GM18907 (cell line): ENCODE measurements at regions not wholly inside any gene's neighbourhood (a gene's known extent, or its start where the extent isn't known, plus 50 kb on each side); places are given as distances from the start of the nearest gene placed in this dataset.

Experiments used
- ATAC-seq: cut with Tn5 transposase; IDR thresholded peaks from one replicate; pipeline ENCODE4 v1.9.1; 2021; ENCODE audit warnings: mild to moderate bottlenecking, moderate library complexity; ENCODE audit not compliant: unreplicated experiment

- no peak for ATAC-seq
Measured at GRCh38 chr1:195462646-195463045, 1145.6 kb downstream of the KCNT2 start.

- no peak for ATAC-seq
Measured at GRCh38 chr1:195462152-195462551, 1146.1 kb downstream of the KCNT2 start.

DNA sequence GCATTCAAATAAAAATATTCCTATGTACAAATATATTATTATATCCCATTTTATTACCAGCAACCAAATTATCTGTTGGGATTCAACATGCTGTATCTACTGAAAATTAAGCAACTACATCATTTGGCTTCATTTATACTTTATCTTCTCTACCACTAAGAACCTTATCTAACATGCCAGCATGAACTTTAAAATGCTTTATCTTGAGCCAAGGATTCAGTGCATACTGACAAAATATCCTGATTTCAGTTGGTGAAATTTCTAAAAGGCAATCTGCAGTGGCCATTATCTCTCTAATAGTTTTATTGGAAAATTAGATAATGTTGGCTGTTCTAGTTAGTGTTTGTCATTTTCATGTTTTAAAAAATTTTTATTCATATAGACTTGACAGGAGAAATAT, 1149.9 kb downstream of the KCNT2 start:
- no peak for ATAC-seq

DNA sequence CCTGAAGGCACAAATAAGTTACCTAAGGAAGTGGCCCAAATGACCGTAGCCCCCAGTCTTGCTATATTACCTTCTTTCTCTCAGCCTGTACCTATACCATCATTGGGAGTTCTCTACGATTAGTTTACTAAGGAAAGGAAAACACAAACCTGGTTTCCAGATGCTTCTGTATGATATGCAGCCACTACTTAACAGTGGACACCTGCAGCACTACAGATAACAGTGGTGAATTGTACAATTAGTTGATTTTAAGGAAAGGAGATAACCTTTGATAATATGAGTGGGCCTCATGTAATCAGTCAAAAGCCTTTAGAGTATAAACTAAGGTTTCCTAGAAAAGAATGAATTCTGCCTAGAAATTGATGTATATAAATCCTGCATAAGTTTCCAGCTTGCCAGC, 1157.4 kb downstream of the KCNT2 start:
- ATAC-seq, result no peak

DNA sequence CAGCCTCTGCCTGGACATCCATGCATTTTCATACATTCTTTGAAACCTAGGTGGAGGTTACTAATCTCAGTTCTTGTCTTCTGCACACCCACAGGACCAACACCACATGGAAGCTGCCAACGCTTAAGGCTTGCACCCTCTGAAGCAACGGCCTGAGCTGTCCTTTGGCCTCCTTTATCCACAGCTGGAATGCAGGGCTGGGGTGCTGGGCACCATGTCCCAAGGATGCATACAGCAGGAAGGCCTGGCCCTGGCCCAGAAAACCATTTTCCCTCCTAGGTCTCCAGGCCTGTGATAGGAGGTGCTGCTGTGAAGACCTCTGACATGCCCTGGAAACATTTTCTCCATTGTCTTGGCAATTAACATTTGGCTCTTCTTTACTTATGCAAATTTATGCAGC, 1168.6 kb downstream of the KCNT2 start:
- ATAC-seq, result no peak

GRCh38 chr1:195434566-195435203, 1173.6 kb downstream of the KCNT2 start:
- no peak for ATAC-seq

- no peak for ATAC-seq
Measured at GRCh38 chr1:195430826-195431225, 1177.4 kb downstream of the KCNT2 start.

GRCh38 chr1:195428927-195429326, 1179.3 kb downstream of the KCNT2 start:
- ATAC-seq, result no peak

DNA sequence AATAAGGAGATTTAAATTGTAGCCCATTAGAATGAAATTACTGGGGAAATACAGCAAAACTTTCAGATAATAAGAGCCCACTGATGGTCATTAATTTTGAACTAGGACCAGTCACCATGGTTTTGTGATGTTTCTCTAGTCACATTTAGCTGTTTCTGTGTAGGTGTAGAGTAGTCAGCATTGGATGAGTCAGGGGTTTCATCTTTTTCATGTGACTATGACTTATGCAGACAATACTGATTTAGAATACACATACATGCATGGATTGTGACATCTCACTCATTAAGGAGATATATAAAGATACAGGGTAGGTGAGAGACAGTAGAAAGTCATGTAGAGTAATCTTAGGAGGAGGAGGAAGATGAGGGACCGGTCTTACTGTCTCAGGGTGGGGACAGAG, 1192.7 kb downstream of the KCNT2 start:
- ATAC-seq, result no peak

GRCh38 chr1:195394567-195394966, 1213.7 kb downstream of the KCNT2 start:
- no peak for ATAC-seq

DNA sequence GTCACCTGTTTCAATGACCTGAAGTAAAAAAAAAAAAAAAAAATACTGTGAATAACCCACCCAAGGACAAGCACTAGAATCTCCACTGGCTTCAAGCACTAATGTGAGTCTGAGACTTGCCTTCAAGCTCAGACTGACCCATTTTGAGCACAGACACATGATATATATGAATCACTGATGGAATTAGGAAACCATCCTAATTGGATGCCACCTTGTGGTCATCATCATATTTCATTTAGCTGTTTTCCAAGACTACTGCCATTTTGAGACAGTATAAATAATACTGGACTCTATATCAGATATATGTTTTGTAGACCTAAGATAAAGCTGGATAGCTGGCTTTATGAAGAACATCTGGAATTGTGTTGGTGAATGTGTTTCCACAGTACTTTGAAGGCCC, 1232.0 kb downstream of the KCNT2 start:
- no peak for ATAC-seq

DNA sequence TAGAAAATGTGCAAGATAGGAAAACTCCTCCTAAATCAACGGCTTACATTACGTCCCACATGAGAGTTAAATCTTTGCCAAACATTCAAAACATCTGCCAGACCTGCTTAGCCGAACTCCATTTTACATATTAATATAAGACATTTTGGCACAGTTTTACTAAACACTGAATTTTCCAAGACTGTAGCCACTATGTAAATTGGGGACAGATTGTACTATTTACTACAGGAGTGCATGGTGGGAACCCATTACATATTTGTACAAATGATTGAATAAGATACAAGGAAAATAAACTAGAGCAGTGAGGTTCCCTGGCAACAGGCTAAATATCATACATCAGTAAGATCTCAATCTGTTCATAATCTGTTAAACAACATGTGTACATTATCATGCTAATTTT, 1234.4 kb downstream of the KCNT2 start:
- ATAC-seq, result no peak

GRCh38 chr1:195345149-195345548, 1263.1 kb downstream of the KCNT2 start:
- ATAC-seq, result no peak

GRCh38 chr1:195337646-195338045, 1270.6 kb downstream of the KCNT2 start:
- ATAC-seq, result no peak

- no peak for ATAC-seq
Measured at GRCh38 chr1:195336812-195337211, 1271.4 kb downstream of the KCNT2 start.

- no peak for ATAC-seq
Measured at GRCh38 chr1:195335541-195335940, 1272.7 kb downstream of the KCNT2 start.

GRCh38 chr1:195332102-195332501, 1276.1 kb downstream of the KCNT2 start:
- ATAC-seq, result no peak

DNA sequence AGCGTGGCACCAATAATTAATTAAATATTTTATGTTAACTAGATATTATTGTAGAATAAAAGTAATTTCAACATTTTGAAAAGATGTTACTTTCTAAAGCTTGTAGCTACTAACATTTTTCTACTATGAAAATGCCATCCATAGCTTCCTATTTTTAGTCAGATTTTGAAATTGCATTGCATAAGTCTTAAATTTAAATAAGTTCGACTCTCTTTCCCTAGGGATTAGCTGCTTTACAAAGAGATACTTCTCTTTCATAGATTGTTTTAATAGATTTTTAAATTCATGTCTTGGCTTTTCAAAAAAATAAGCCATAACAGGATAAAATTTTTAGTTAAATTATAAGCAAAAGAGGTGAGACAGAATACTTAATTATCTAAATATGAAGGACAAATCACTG, 1279.6 kb downstream of the KCNT2 start:
- ATAC-seq, result no peak

DNA sequence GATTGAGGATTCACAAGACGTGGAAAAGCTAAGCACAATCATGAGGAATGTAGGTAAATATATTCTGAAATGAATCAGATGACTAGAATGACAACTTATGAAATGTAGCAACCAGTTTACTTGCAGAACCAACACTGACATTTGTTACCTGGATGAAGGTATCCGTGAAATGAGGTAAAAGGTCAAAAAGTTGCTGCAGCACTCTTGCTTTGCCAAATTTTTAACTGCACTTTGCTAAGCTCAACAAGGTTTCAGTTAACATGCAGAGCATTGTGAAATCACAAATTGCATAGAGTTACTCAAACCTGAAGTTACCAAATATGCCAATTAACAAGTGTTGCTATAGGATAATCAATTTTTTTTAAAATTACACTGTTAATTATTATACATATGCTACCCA, 1280.1 kb downstream of the KCNT2 start:
- no peak for ATAC-seq

DNA sequence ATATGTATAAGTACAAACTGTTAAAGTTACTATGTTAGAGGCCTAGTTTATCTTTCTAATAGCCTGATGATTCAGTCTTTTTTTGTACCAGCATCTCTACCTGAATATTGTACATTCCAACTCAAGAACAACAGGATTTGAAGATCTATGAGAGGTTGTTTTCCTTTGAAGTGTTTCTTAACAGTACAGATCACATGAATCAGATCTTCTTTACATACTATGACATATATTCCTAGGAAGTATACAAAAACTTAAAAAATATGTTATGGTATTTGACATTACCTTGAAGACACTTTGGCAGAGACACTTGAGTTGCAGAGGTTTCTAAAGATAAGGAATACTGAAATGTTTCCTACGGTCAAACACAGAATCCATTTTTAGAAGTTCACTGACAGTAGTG, 1280.9 kb downstream of the KCNT2 start:
- ATAC-seq, result no peak

GRCh38 chr1:195326325-195326724, 1281.9 kb downstream of the KCNT2 start:
- no peak for ATAC-seq

GRCh38 chr1:195325181-195325580, 1283.1 kb downstream of the KCNT2 start:
- ATAC-seq, result no peak

- ATAC-seq, result no peak
Measured at GRCh38 chr1:195306281-195306680, 1302.0 kb downstream of the KCNT2 start.
